GM21381 (cell line): ENCODE measurements at regions not wholly inside any gene's neighbourhood (a gene's known extent, or its start where the extent isn't known, plus 50 kb on each side); places are given as distances from the start of the nearest gene placed in this dataset.

Source experiments
- ATAC-seq: cut with Tn5 transposase; IDR thresholded peaks from one replicate; pipeline ENCODE4 v1.9.1; 2021; ENCODE audit warnings: mild to moderate bottlenecking, moderate library complexity; ENCODE audit not compliant: unreplicated experiment

GRCh38 chr5:98463676-98464075, 309.8 kb upstream of the RGMB start:
- ATAC-seq = no peak

GRCh38 chr5:98464737-98465330, 308.6 kb upstream of the RGMB start:
- peak; percentile 51 for ATAC-seq

GRCh38 chr5:98468188-98468869, 305.1 kb upstream of the RGMB start:
- ATAC-seq = no peak

- ATAC-seq = no peak
Measured at GRCh38 chr5:98470747-98471146, 302.7 kb upstream of the RGMB start.

GRCh38 chr5:98471458-98471857, 302.0 kb upstream of the RGMB start:
- no peak for ATAC-seq

- ATAC-seq = no peak
Measured at GRCh38 chr5:98474216-98474615, 299.2 kb upstream of the RGMB start.

GRCh38 chr5:98474782-98475181, 298.7 kb upstream of the RGMB start:
- ATAC-seq = no peak

- no peak for ATAC-seq
Measured at GRCh38 chr5:98482321-98483300, 290.9 kb upstream of the RGMB start.

GRCh38 chr5:98483301-98483685, 290.2 kb upstream of the RGMB start:
- no peak for ATAC-seq

GRCh38 chr5:98489021-98489420, 284.4 kb upstream of the RGMB start:
- ATAC-seq = no peak

GRCh38 chr5:98490348-98490747, 283.1 kb upstream of the RGMB start:
- no peak for ATAC-seq

GRCh38 chr5:98492258-98492657, 281.2 kb upstream of the RGMB start:
- no peak for ATAC-seq

GRCh38 chr5:98497418-98497817, 276.0 kb upstream of the RGMB start:
- no peak for ATAC-seq

- no peak for ATAC-seq
Measured at GRCh38 chr5:98498028-98498427, 275.4 kb upstream of the RGMB start.

GRCh38 chr5:98499892-98500291, 273.6 kb upstream of the RGMB start:
- ATAC-seq = no peak

GRCh38 chr5:98500811-98501210, 272.7 kb upstream of the RGMB start:
- ATAC-seq = no peak

- ATAC-seq = no peak
Measured at GRCh38 chr5:98503616-98504015, 269.8 kb upstream of the RGMB start.

- ATAC-seq = no peak
Measured at GRCh38 chr5:98504505-98504904, 269.0 kb upstream of the RGMB start.

- ATAC-seq = no peak
Measured at GRCh38 chr5:98510143-98510985, 263.1 kb upstream of the RGMB start.

- ATAC-seq = no peak
Measured at GRCh38 chr5:98513380-98513779, 260.1 kb upstream of the RGMB start.

- no peak for ATAC-seq
Measured at GRCh38 chr5:98514215-98514614, 259.2 kb upstream of the RGMB start.
